B cell (primary cell): ENCODE measurements at regions not wholly inside any gene's neighbourhood (a gene's known extent, or its start where the extent isn't known, plus 50 kb on each side); places are given as distances from the start of the nearest gene placed in this dataset.

Experiments used
- CTCF ChIP-seq: fragments of 200-600 bp; IDR thresholded peaks from one replicate; pipeline ENCODE4 v1.8.0; 2022; ENCODE audit warnings: antibody characterized with exemption, mild to moderate bottlenecking
- EZH2 ChIP-seq: IDR thresholded peaks from 2 replicates; pipeline ENCODE4 v1.6.1; 2012; ENCODE audit warnings: borderline replicate concordance, low read depth, mild to moderate bottlenecking, moderate library complexity, low read length; ENCODE audit not compliant: insufficient read depth, poor library complexity, severe bottlenecking

GRCh38 chr4:179352221-179352620 is 1910.0 kb upstream of the AGA start:
- TF ChIP-seq EZH2, result no peak
- TF ChIP-seq CTCF, result no peak
